Kasumi-1 (cell line): ENCODE measurements at regions not wholly inside any gene's neighbourhood (a gene's known extent, or its start where the extent isn't known, plus 50 kb on each side); places are given as distances from the start of the nearest gene placed in this dataset.

Experiments used
- DNase-seq, 2 experiments: peaks; one replicate each; lab custom pipeline; 2025; lab: John Stamatoyannopoulos, UW

- DNase-seq = peak; percentile 27 to 28
Observed at GRCh38 chr2:121075006-121075551, 209.9 kb downstream of the TFCP2L1 start.

GRCh38 chr2:121075641-121076497 is 209.1 kb downstream of the TFCP2L1 start:
- no peak for DNase-seq

- DNase-seq = no peak
Observed at GRCh38 chr2:121076498-121076820, 208.5 kb downstream of the TFCP2L1 start.

- DNase-seq = peak; percentile 60 to 65
Observed at GRCh38 chr2:121076885-121077549, 208.0 kb downstream of the TFCP2L1 start.

- no peak for DNase-seq
Observed at GRCh38 chr2:121078899-121079298, 206.1 kb downstream of the TFCP2L1 start.

GRCh38 chr2:121080013-121080772 is 204.8 kb downstream of the TFCP2L1 start:
- peak; percentile 36 to 54 for DNase-seq

DNA sequence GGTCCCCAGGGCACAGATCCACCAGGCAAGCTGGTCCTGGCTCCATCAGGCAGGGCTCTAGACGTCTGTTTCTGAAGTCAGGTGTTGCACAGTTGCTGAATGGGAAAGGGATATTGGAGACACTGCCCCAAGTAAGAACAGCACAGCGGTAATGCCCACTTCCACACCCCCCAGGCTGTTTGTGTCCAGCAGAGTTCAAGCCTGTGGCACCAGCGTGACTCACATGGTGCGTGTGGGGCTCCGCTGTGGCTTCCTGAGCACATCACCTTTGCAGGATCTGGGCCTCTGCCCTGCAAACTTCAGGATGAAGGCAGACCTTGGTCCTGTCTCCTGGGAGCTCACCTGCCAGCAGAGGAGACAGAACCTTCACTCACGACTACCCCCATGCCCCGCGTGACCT is 203.3 kb downstream of the TFCP2L1 start:
- no peak for DNase-seq

DNA sequence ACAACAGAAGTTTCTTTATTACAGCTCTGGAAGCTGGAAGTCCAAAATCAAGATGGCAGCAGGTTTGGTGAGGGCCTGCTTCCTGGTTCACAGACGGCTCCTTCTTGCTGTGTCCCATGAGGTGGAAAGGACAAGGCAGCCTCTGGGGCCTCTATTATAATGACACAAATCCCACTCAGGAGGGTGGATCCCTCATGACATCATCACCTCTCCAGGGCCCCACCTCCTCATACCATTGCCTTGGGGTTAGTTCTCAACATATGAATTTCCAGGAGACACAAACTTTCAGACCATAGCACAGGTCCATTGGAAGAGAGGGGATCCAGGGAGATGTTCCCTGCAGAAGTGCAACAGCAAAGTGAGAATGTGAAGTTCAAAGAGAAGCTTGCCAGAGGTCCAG is 202.8 kb downstream of the TFCP2L1 start:
- DNase-seq = no peak

GRCh38 chr2:121084130-121084680 is 200.8 kb downstream of the TFCP2L1 start:
- DNase-seq = no peak

- DNase-seq = no peak
Observed at GRCh38 chr2:121085801-121086200, 199.2 kb downstream of the TFCP2L1 start.

- DNase-seq = no peak
Observed at GRCh38 chr2:121086450-121086849, 198.6 kb downstream of the TFCP2L1 start.

DNA sequence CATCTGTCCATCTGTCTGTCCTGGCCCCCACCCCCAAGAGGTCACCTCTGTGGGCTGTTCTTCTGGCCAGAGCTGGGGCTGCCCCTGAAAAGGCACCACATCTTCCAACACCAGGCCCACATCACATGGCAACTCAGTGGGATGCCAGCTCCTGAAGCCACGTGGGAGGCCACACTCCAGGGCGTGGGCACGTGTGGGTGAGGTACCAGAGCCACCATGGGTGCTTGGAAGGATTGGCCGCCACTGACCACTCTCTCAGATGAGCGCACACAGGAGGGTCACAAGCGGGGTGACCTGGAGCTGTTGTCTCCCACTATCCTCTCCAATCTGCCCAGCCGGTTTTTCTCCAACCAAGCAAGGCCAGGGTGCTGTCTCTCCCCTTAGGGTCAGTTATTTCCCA is 197.9 kb downstream of the TFCP2L1 start:
- DNase-seq = no peak

DNA sequence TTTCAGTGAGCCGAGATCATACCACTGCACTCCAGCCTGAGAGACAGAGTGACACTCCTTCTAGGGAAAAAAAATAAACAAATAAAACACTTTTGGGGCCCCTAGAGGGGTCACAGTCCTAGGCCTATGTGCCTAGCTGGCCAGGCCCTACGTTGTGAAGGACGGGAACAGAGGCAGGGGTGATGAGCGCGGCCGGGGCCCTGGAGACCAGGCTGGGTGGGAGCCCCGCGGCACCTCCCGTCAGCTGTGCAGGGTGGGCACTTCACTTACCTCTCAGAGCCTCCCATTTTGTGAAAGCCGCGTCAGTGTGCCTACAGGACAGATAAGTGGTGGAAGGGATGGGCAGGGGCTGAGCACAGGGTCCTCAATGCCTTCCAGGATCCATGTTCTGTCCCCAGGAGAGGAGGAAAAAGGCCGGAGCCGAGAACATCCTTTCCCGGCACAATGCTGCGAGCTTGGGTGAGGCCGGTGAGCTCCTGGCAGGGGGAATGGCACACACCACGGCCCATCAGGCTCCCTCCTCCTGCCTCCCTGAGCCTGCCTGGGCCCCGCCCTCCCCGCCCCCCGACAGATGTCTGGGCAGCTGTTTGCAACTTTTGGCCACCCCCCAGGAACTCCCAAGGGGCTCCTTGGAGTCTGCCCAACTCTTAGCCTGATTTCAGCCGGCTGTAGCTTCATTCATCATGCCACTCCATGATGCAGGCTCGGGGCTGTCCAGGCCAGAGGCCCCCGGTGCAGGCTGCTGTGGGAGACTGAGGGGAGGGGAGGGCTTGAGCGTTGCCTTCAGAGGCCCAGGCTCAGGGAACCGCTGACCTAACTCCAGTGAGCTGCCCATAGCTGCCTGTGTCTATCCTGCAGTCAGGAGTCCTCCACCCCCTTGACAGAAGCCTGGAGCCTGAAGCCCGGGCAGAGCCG is 196.5 kb downstream of the TFCP2L1 start:
- DNase-seq = no peak

DNA sequence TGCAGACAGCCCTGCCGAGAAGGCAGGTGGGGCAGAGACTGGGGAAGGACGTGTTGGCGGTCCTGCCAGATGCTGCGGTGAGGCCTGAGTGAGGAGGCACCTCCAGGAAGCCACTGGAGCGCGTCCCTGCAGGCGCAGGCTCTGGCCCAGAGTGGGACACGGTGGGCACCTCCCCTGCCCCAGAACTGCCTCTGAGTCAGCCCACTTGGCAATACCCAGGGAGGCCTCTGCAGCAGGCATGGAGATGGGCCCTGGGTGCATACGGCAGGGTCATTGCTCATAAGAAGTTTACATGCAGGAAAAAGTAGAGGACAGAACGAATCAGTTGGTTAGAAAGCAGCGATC is 195.9 kb downstream of the TFCP2L1 start:
- no peak for DNase-seq

GRCh38 chr2:121090088-121090715 is 194.8 kb downstream of the TFCP2L1 start:
- no peak for DNase-seq

GRCh38 chr2:121092095-121092494 is 192.9 kb downstream of the TFCP2L1 start:
- DNase-seq = no peak

GRCh38 chr2:121093692-121094091 is 191.3 kb downstream of the TFCP2L1 start:
- no peak for DNase-seq

GRCh38 chr2:121094101-121094500 is 190.9 kb downstream of the TFCP2L1 start:
- no peak for DNase-seq

- DNase-seq = no peak
Observed at GRCh38 chr2:121094845-121095244, 190.2 kb downstream of the TFCP2L1 start.

GRCh38 chr2:121095257-121096080 is 189.5 kb downstream of the TFCP2L1 start:
- peak; percentile 40 to 51 for DNase-seq
